ENCODE measurements at regions not wholly inside any gene's neighbourhood (a gene's known extent, or its start where the extent isn't known, plus 50 kb on each side); places are given as distances from the start of the nearest gene placed in this dataset.

DNA sequence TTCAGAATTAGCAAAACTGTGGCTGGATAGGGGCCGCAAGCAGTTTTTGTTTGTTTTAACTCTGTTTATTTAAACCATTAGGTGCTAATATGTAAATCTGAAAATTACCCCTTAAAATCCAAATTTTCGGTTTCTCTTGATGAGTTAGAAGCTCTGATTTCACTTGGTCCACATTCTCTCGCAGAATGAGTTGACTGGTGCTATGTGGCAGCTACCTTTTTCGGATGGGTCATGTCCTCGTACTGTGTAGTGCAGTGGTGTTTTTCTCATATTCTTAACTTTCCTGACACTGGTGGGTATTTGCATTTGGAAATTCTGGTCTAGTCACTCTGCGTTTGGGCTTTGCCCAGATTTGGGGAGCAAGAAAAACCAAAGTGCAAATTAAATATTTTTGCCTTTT, 87.1 kb downstream of the DIPK2A start:
- no peaks in the 10 kb centered on the region for H3K79me2 ChIP-seq (ENCODE audit: insufficient read depth, low read length)
- peaks cover 15% of the 10 kb centered on the region for H3K4me1 Mint-ChIP-seq (ENCODE audit: low read depth, unreplicated experiment)
- no peak overlapping the region for H3K4me3 ChIP-seq (ENCODE audit: insufficient read depth, low read depth, low read length)
- H3K9me3 Mint-ChIP-seq (ENCODE audit: unreplicated experiment) = no peaks in the 10 kb centered on the region
- H3K27me3 Mint-ChIP-seq (ENCODE audit: low read depth, unreplicated experiment) = no peaks in the 10 kb centered on the region
- H3K27me3 ChIP-seq (ENCODE audit: insufficient read depth, low read length) = no peaks in the 10 kb centered on the region
- H3K4me2 ChIP-seq (ENCODE audit: low read length) = no peak overlapping the region
- TF ChIP-seq, protein P1, sequence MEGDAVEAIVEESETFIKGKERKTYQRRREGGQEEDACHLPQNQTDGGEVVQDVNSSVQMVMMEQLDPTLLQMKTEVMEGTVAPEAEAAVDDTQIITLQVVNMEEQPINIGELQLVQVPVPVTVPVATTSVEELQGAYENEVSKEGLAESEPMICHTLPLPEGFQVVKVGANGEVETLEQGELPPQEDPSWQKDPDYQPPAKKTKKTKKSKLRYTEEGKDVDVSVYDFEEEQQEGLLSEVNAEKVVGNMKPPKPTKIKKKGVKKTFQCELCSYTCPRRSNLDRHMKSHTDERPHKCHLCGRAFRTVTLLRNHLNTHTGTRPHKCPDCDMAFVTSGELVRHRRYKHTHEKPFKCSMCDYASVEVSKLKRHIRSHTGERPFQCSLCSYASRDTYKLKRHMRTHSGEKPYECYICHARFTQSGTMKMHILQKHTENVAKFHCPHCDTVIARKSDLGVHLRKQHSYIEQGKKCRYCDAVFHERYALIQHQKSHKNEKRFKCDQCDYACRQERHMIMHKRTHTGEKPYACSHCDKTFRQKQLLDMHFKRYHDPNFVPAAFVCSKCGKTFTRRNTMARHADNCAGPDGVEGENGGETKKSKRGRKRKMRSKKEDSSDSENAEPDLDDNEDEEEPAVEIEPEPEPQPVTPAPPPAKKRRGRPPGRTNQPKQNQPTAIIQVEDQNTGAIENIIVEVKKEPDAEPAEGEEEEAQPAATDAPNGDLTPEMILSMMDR (IDR thresholded peaks at IDR 0.05; ENCODE audit: insufficient read depth, low read depth, low read length) = no peak
- TF ChIP-seq EZH2 (IDR thresholded peaks at IDR 0.05; ENCODE audit: insufficient read depth, low read length) = no peak
- no peaks in the 10 kb centered on the region for H4K20me1 ChIP-seq (ENCODE audit: insufficient read depth, low read length)
- H3K4me3 Mint-ChIP-seq (ENCODE audit: unreplicated experiment) = no peak overlapping the region
- no peak overlapping the region for H3K27ac Mint-ChIP-seq (ENCODE audit: unreplicated experiment)
- no peaks in the 10 kb centered on the region for H3K4me1 ChIP-seq (ENCODE audit: insufficient read depth, low read length)
- no peaks in the 10 kb centered on the region for H3K36me3 Mint-ChIP-seq (ENCODE audit: low read depth, unreplicated experiment)
- no peaks in the 10 kb centered on the region for H3K36me3 ChIP-seq (ENCODE audit: insufficient read depth, low read length)
- FAIRE-seq = no peak
- DNase-seq (ENCODE audit: low read depth) = no peak
- H3K9me3 ChIP-seq (ENCODE audit: insufficient read depth, low read depth, low read length) = no peaks in the 10 kb centered on the region
- H2AFZ ChIP-seq (ENCODE audit: low read depth, low read length) = no peak overlapping the region
- H3K27ac ChIP-seq (ENCODE audit: low read depth, low read length) = no peak overlapping the region
- no peak overlapping the region for H3K9ac ChIP-seq (ENCODE audit: low read length)

GRCh38 chr3:144059481-144059880, 87.9 kb downstream of the DIPK2A start:
- no peak for FAIRE-seq
- H3K4me1 Mint-ChIP-seq (ENCODE audit: low read depth, unreplicated experiment) = peaks cover 15% of the 10 kb centered on the region

DNA sequence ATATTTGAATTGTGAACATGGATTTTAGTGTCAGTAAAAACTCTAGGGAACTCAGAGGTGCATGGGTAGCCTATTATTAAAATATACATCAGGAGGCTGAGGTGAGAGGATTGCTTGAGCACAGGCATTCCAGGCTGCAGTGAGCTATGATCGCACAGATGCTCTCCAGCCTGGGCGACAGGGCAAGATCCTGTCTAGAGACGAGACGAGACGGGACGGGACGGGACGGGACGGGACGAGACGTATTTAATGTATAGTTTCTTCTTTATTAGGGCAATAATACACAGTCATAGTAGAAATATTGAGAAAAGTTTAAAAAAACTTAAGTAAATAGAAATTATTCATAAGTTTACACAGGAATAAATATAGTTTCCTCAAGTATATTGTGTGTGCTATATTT, 89.3 kb downstream of the DIPK2A start:
- H3K27ac ChIP-seq (ENCODE audit: low read depth, low read length) = no peak overlapping the region
- Mint-ChIP-seq H3K4me1 (ENCODE audit: low read depth, unreplicated experiment) (peaks cover 4% of the 10 kb centered on the region), H3K9me3 (ENCODE audit: unreplicated experiment) (no peaks in the 10 kb centered on the region), H3K27me3 (ENCODE audit: low read depth, unreplicated experiment) (no peaks in the 10 kb centered on the region), H3K36me3 (ENCODE audit: low read depth, unreplicated experiment) (no peaks in the 10 kb centered on the region), H3K4me3 (ENCODE audit: unreplicated experiment) (no peak overlapping the region), H3K27ac (ENCODE audit: unreplicated experiment) (no peak overlapping the region)
- no peaks in the 10 kb centered on the region for H3K4me1 ChIP-seq (ENCODE audit: insufficient read depth, low read length)
- H3K9me3 ChIP-seq (ENCODE audit: insufficient read depth, low read depth, low read length) = no peaks in the 10 kb centered on the region
- TF ChIP-seq, protein P1 (IDR thresholded peaks at IDR 0.05; ENCODE audit: insufficient read depth, low read depth, low read length) = no peak
- no peak for TF ChIP-seq EZH2 (IDR thresholded peaks at IDR 0.05; ENCODE audit: insufficient read depth, low read length)
- no peak overlapping the region for H3K9ac ChIP-seq (ENCODE audit: low read length)
- no peaks in the 10 kb centered on the region for H4K20me1 ChIP-seq (ENCODE audit: insufficient read depth, low read length)
- no peaks in the 10 kb centered on the region for H3K27me3 ChIP-seq (ENCODE audit: insufficient read depth, low read length)
- DNase-seq (ENCODE audit: low read depth) = no peak
- no peak overlapping the region for H2AFZ ChIP-seq (ENCODE audit: low read depth, low read length)
- H3K4me3 ChIP-seq (ENCODE audit: insufficient read depth, low read depth, low read length) = no peak overlapping the region
- no peak for FAIRE-seq
- H3K79me2 ChIP-seq (ENCODE audit: insufficient read depth, low read length) = no peaks in the 10 kb centered on the region
- H3K4me2 ChIP-seq (ENCODE audit: low read length) = no peak overlapping the region
- H3K36me3 ChIP-seq (ENCODE audit: insufficient read depth, low read length) = no peaks in the 10 kb centered on the region

More at GRCh38 chr3:144059481-144059880, 87.9 kb downstream of the DIPK2A start:
- Mint-ChIP-seq H3K27ac (ENCODE audit: unreplicated experiment) (no peak overlapping the region), H3K27me3 (ENCODE audit: low read depth, unreplicated experiment) (no peaks in the 10 kb centered on the region), H3K9me3 (ENCODE audit: unreplicated experiment) (no peaks in the 10 kb centered on the region), H3K4me3 (ENCODE audit: unreplicated experiment) (no peak overlapping the region), H3K36me3 (ENCODE audit: low read depth, unreplicated experiment) (no peaks in the 10 kb centered on the region)
- H3K27ac ChIP-seq (ENCODE audit: low read depth, low read length) = no peak overlapping the region
- DNase-seq (ENCODE audit: low read depth) = no peak
- no peak overlapping the region for H3K4me3 ChIP-seq (ENCODE audit: insufficient read depth, low read depth, low read length)
- H3K36me3 ChIP-seq (ENCODE audit: insufficient read depth, low read length) = no peaks in the 10 kb centered on the region
- no peaks in the 10 kb centered on the region for H3K9me3 ChIP-seq (ENCODE audit: insufficient read depth, low read depth, low read length)
- no peaks in the 10 kb centered on the region for H4K20me1 ChIP-seq (ENCODE audit: insufficient read depth, low read length)
- no peaks in the 10 kb centered on the region for H3K27me3 ChIP-seq (ENCODE audit: insufficient read depth, low read length)
- H2AFZ ChIP-seq (ENCODE audit: low read depth, low read length) = no peak overlapping the region
- no peak for TF ChIP-seq EZH2 (IDR thresholded peaks at IDR 0.05; ENCODE audit: insufficient read depth, low read length)
- TF ChIP-seq, protein P1 (IDR thresholded peaks at IDR 0.05; ENCODE audit: insufficient read depth, low read depth, low read length) = no peak
- no peak overlapping the region for H3K9ac ChIP-seq (ENCODE audit: low read length)
- no peaks in the 10 kb centered on the region for H3K4me1 ChIP-seq (ENCODE audit: insufficient read depth, low read length)
- H3K79me2 ChIP-seq (ENCODE audit: insufficient read depth, low read length) = no peaks in the 10 kb centered on the region
- no peak overlapping the region for H3K4me2 ChIP-seq (ENCODE audit: low read length)

All from astrocyte (in vitro differentiated cells and primary cell).